Daoy (cell line): ENCODE measurements at regions not wholly inside any gene's neighbourhood (a gene's known extent, or its start where the extent isn't known, plus 50 kb on each side); places are given as distances from the start of the nearest gene placed in this dataset.
"Not testable (repeated sequence)": the region's sequence is repeated elsewhere in the genome, so short reads cannot be mapped to it uniquely, and the experiment has no call there.

ENCODE experiments used
- DNase-seq: peaks from one replicate; pipeline ENCODE4 v3.0.0-alpha.2; 2015; ENCODE audit warnings: low read depth

GRCh38 chr2:192993059-192993458 lies 798.3 kb upstream of the TMEFF2 start:
- no peak for DNase-seq

DNA sequence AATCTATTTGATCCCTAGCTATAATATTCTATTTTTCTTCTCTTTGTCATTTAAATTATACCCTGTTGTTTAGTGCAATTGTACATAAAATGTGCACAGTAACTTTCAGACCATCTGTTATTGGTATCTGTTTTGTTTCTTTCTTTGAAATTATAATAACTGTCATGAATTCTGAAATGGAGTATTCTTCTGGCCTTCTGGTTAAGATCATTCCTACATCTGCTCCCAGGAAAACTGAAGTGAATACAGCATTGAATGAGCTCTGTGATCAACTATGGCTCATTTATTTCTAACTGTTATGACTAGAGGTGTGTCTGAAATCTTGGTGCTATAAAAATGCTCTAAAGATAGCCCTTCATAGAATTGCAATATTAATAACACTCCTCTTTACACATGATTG lies 788.4 kb upstream of the TMEFF2 start:
- no peak for DNase-seq

DNA sequence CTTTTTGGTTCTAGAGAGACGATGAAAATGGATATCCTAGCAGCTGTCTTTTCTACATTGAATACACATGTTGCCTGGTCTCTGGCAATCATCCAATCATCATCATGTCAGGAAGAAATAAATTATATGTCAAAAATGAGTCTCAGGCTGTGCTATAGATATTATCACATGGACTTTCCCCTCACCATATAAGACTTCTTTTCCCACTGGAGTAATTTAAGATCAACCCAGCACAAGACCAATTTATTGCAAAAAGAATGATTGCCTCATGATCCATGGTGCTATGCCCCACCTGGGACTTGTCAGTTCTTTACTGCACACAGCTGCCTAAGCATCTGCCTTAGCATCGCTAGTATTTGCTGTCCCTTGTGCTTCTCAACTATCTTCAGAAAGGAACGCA lies 783.7 kb upstream of the TMEFF2 start:
- DNase-seq, result no peak

GRCh38 chr2:192971981-192972380 lies 777.2 kb upstream of the TMEFF2 start:
- DNase-seq, result no peak

DNA sequence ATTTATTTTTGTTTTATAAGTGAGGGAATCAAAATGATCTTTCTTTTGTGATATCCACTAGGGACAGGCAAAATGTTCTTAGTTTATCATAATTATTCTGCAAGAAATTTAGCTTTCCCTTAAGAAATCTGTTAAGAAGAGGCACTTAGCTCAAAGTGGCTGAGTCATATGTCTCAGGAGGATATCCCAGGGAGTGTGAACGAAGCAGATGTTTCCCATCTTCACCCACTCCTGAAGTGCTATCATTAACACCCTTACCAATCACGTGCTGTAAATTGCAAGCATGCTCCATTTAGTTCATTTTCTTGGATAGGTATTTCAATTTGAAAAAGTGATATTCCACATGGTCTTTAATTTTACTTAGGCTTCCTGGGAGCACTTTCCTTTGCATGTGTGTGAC lies 774.3 kb upstream of the TMEFF2 start:
- no peak for DNase-seq

GRCh38 chr2:192960945-192961344 lies 766.2 kb upstream of the TMEFF2 start:
- DNase-seq, result no peak

GRCh38 chr2:192958615-192959014 lies 763.9 kb upstream of the TMEFF2 start:
- not testable (repeated sequence) for DNase-seq

- no peak for DNase-seq
Observed at GRCh38 chr2:192957425-192957824, 762.7 kb upstream of the TMEFF2 start.

- DNase-seq, result no peak
Observed at GRCh38 chr2:192953116-192953515, 758.4 kb upstream of the TMEFF2 start.

DNA sequence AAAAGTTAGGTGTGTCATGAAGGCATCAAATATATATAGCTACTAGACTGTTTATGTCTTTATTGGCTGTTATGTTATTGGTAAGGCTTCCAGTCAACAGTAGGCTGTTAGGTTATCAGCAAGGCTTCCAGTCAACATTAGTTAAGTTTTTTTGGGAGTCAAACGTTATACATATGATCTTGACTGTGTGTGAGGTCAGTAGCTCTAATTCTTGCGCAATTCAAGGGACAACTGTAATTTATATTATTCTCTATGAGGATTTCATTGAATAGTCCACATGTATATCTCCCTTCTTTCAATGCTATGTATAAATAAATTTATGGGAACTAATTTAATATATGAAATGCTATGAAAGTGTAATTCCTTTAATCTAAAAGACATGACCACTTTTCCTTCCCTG lies 757.5 kb upstream of the TMEFF2 start:
- DNase-seq, result no peak

DNA sequence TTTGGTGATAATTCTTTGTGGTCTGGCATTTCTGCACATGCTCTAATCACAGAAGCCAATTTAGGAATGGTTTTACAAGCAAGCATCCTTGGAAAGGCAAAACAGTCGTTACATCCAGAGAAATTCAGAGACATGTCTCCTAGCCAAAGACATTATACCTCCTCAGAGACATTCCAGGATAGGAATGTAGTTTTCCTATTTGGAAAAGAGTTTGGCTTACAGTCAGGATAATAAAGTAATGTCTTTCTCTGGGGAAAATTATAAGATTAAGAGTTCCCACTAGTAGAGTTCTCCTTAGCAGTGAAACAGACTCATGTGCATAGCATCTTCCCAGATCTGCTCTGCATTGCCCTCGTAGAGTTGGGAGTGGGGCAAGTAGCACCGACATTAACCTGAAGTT lies 753.6 kb upstream of the TMEFF2 start:
- no peak for DNase-seq

GRCh38 chr2:192947352-192947751 lies 752.6 kb upstream of the TMEFF2 start:
- DNase-seq, result no peak

DNA sequence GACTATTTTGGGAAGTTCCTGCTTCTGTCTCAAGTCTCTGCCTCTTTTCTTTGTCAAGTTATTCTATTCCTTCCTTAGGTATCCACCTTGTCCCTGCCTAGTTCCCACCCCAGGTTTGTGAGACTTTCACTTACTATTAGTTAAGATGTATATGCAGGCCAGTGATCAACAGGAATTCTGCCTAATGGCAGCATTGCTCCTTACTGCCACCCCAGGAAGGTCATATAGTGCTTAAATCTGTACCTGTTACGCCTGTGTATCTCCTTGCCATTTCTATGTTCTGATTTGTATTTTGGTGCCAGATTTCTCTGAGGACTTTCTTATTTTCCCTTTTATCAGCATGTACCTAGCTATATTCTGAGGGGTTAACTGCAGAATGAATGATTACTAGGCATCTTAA lies 746.0 kb upstream of the TMEFF2 start:
- DNase-seq, result no peak

DNA sequence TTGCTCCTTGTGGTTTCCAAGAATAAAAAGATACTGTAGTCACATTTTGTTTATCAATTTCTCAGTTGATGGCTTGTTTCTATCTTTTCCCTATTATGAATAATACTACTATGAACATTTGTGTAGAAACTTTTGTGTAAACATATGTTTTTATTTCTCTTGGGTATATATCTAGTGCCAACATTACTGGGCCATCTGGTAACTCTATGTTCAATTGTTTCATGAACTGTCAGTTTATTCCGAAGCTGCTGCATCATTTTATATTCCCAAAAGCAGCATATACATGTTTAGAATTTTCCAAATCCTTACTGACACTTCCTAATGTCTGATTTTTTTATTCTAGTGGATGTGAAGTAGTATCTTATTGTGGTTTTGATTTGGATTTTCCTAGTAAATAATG lies 737.6 kb upstream of the TMEFF2 start:
- no peak for DNase-seq

- not testable (repeated sequence) for DNase-seq
Observed at GRCh38 chr2:192921631-192922030, 726.9 kb upstream of the TMEFF2 start.

DNA sequence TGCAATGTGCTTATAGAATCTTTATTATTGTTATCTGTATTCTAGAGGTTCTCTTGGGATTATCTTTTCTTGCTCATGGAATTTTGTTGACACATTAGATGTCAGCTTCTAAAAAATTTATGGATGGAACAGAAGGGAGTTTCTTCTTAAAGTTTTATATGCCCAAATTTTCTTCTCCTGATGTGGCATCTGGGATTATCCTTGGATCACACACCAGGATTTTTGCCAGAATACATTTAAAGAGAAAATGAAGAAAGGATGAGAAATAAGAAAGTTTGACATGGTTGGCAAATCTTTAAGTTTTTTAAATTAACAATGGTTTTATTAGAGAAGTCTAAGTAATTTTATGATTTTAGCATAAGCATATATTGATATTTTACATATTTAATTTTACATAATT lies 706.7 kb upstream of the TMEFF2 start:
- DNase-seq, result no peak

DNA sequence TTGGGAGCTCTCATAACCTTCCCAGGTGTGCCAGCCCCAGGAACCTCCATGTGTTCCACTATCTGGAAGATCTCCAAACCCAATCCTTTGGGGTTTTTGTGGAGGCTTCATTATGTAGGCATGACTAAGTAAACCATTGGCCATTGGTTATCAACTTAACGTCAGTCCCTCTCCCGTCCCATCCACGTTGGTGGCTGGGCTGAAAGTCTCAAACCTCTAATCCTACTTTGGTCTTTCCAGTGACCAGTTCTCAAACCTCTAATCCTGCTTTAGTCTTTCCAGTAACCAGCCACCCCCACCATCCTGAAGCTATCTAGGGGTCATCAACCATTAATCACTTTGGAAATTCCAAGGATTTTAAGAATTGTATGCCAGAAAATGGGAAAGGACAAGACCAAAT lies 704.7 kb upstream of the TMEFF2 start:
- DNase-seq, result no peak

DNA sequence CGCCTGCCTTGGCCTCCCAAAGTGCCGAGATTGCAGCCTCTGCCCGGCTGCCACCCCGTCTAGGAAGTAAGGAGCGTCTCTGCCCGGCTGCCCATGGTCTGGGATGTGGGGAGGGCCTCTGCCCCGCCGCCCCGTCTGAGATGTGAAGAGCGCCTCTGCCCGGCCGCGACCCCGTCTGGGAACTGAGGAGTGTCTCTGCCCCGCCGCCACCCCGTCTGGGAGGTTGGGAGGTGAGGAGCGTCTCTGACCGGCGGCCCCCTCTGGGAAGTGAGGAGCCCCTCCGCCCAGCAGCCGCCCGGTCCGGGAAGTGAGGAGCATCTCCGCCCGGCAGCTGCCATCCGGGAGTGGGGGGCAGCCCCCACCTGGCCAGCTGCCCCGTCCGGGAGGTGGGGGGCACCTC lies 699.2 kb upstream of the TMEFF2 start:
- DNase-seq, result not testable (repeated sequence)

GRCh38 chr2:192888109-192888508 lies 693.4 kb upstream of the TMEFF2 start:
- no peak for DNase-seq

DNA sequence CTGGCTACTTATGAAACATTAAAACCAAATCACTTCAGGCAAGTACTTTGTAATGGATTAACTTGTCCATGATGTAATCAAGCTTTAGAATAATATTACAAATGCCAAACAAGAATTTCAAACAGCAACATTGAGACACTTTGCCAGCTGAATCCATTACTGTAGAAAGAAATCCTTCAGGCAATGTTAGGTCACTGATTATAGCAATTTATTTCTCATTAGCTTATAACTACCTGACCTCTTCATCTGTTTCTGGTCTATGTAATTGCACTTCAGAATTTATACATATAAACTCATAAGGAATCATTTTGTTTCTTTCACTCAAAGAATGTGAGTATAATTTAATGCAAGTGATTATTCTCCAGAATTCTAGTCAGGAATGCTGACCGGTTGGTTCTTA lies 692.6 kb upstream of the TMEFF2 start:
- no peak for DNase-seq

DNA sequence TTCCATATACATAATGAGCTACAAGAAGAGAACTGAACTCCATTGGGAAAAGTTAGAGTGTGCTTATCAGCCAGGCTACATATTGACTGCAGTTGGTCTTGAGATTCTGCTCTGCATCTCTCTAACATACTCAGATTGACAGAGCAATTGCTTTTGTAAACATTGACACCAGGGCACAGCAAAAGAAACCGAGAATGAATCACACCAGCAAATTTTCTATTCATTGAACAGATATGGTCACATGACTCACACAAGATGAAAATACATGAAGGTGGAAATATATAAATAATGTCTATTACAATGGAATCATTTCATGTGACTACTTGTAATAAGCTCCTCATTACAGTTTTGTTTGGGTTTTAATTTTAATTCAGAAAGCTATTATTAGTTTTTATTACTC lies 691.9 kb upstream of the TMEFF2 start:
- no peak for DNase-seq

GRCh38 chr2:192885569-192886160 lies 690.9 kb upstream of the TMEFF2 start:
- no peak for DNase-seq

DNA sequence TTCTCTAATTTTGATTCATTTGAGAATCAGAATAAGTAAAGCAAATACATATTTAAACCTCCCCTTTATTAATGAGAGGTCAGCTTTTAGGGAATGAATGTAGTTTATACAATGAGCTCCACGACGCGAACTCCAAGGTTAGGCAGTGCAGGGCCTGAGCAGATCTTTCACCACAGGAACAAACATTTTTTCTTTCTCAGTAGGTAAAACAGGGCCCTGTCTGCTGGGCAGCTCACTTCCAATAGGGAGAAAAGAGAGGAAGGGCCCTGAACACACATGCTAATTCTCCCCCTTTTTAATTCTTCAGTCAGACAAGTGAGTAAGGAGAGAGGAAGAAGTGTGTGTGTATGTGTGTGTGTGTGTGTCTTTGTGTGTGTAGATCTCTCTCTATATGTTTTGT lies 682.4 kb upstream of the TMEFF2 start:
- DNase-seq, result no peak

- no peak for DNase-seq
Observed at GRCh38 chr2:192876698-192877097, 682.0 kb upstream of the TMEFF2 start.

DNA sequence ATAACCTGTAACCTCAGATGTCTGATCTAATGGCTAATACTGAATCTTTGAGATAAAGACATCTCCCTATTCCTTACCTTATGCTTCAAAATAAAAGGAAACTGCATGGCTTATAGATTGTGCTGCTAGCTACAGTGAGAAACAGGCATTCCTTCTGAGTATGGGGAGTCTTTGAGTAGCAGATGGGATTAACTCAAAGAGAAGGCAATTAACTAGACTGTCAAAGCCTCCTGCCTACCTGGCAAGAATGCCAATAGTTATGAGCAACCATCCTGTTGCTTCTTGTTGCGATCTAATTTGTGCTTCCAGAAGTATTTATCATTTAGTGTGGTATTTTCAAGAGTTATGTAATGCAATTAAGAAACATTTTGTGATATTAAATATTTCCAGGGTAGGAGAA lies 660.0 kb upstream of the TMEFF2 start:
- no peak for DNase-seq
